Trophoblast cell (in vitro differentiated cells and primary cell): ENCODE measurements at regions not wholly inside any gene's neighbourhood (a gene's known extent, or its start where the extent isn't known, plus 50 kb on each side); places are given as distances from the start of the nearest gene placed in this dataset.
"Not testable (repeated sequence)": the region's sequence is repeated elsewhere in the genome, so short reads cannot be mapped to it uniquely, and the experiment has no call there.

Source experiments
- DNase-seq, 2 donors: peaks; one replicate each; pipeline ENCODE4 v3.0.0-alpha.2; 2016
- H2AFZ ChIP-seq: 2 replicates; pipeline ENCODE4 v1.6.1; 2013; ENCODE audit warnings: low read length, moderate library complexity, mild to moderate bottlenecking; ENCODE audit not compliant: insufficient read depth, poor library complexity
- H2AK5ac ChIP-seq: 2 replicates; pipeline ENCODE4 v1.6.1; 2013; ENCODE audit warnings: mild to moderate bottlenecking, low read length
- H2BK120ac ChIP-seq: 2 replicates; pipeline ENCODE4 v1.6.1; 2013; ENCODE audit warnings: low read length, mild to moderate bottlenecking, moderate library complexity; ENCODE audit not compliant: insufficient read depth, poor library complexity
- H2BK12ac ChIP-seq: 2 replicates; pipeline ENCODE4 v1.6.1; 2013; ENCODE audit warnings: mild to moderate bottlenecking, low read length, moderate library complexity
- H2BK5ac ChIP-seq: 2 replicates; pipeline ENCODE4 v1.6.1; 2013; ENCODE audit warnings: low read length, low read depth, moderate library complexity, mild to moderate bottlenecking; ENCODE audit not compliant: poor library complexity
- H3K14ac ChIP-seq: 2 replicates; pipeline ENCODE4 v1.6.1; 2013; ENCODE audit warnings: mild to moderate bottlenecking, low read length
- H3K18ac ChIP-seq: 2 replicates; pipeline ENCODE4 v1.6.1; 2013; ENCODE audit warnings: mild to moderate bottlenecking, low read length
- H3K23ac ChIP-seq: 2 replicates; pipeline ENCODE4 v1.6.1; 2013; ENCODE audit warnings: low read length
- H3K27ac ChIP-seq: 2 replicates; pipeline ENCODE4 v1.5.1; 2013; ENCODE audit warnings: low read depth, mild to moderate bottlenecking, inconsistent platforms, low read length, moderate library complexity
- H3K27me3 ChIP-seq: 2 replicates; pipeline ENCODE4 v1.6.1; 2013; ENCODE audit warnings: inconsistent platforms, mild to moderate bottlenecking, low read length, moderate library complexity; ENCODE audit not compliant: insufficient read depth
- H3K36me3 ChIP-seq, 2 experiments: 1 replicate in 1 of 2; 2 replicates in 1 of 2; pipeline ENCODE4 v1.6.1; 2013; ENCODE audit warnings: low read length in 2 of 2, mild to moderate bottlenecking in 2 of 2, moderate library complexity in 1 of 2; ENCODE audit not compliant: insufficient read depth in 2 of 2, control insufficient read depth in 1 of 2
- H3K4ac ChIP-seq: 2 replicates; pipeline ENCODE4 v1.6.1; 2013; ENCODE audit warnings: low read depth, mild to moderate bottlenecking, low read length, moderate library complexity
- H3K4me1 ChIP-seq, 2 experiments: 1 replicate in 1 of 2; 2 replicates in 1 of 2; pipeline ENCODE4 v1.6.1; 2013; ENCODE audit warnings: low read length in 2 of 2, mild to moderate bottlenecking in 2 of 2, moderate library complexity in 1 of 2; ENCODE audit not compliant: insufficient read depth in 2 of 2, control insufficient read depth in 1 of 2
- H3K4me2 ChIP-seq: 2 replicates; pipeline ENCODE4 v1.6.1; 2013; ENCODE audit warnings: inconsistent platforms, mild to moderate bottlenecking, low read length, moderate library complexity
- H3K4me3 ChIP-seq: 2 replicates; pipeline ENCODE4 v1.5.1; 2013; ENCODE audit warnings: mild to moderate bottlenecking, low read depth, low read length, inconsistent platforms
- H3K79me1 ChIP-seq: one replicate; pipeline ENCODE4 v1.6.1; 2013; ENCODE audit warnings: low read length
- H3K79me2 ChIP-seq: 2 replicates; pipeline ENCODE4 v1.6.1; 2013; ENCODE audit warnings: low read length, mild to moderate bottlenecking; ENCODE audit not compliant: control insufficient read depth, insufficient read depth, poor library complexity
- H3K9ac ChIP-seq: 2 replicates; pipeline ENCODE4 v1.6.1; 2013; ENCODE audit warnings: mild to moderate bottlenecking, low read length
- H3K9me3 ChIP-seq: 2 replicates; pipeline ENCODE4 v1.6.1; 2013; ENCODE audit warnings: low read depth, mild to moderate bottlenecking, control low read depth, inconsistent platforms, low read length; ENCODE audit not compliant: insufficient read depth
- H4K12ac ChIP-seq: 2 replicates; pipeline ENCODE4 v1.6.1; 2013; ENCODE audit warnings: low read depth, mild to moderate bottlenecking, low read length, moderate library complexity
- H4K8ac ChIP-seq: 2 replicates; pipeline ENCODE4 v1.6.1; 2013; ENCODE audit warnings: low read depth, mild to moderate bottlenecking, low read length, moderate library complexity
- H4K91ac ChIP-seq: one replicate; pipeline ENCODE4 v1.6.1; 2013; ENCODE audit warnings: low read depth, mild to moderate bottlenecking, low read length, moderate library complexity
- whole genome bisulfite sequencing: extraction: QIAGEN DNeasy Blood & Tissue Kit; methylation state at CpG from one replicate; pipeline ENCODE4 v1.1.7; 2013; ENCODE audit warnings: missing lambda C conversion rate; ENCODE audit not compliant: insufficient read length, insufficient coverage; ENCODE audit errors: extremely low coverage; 5-methylcytosine and 5-hydroxymethylcytosine counted together

DNA sequence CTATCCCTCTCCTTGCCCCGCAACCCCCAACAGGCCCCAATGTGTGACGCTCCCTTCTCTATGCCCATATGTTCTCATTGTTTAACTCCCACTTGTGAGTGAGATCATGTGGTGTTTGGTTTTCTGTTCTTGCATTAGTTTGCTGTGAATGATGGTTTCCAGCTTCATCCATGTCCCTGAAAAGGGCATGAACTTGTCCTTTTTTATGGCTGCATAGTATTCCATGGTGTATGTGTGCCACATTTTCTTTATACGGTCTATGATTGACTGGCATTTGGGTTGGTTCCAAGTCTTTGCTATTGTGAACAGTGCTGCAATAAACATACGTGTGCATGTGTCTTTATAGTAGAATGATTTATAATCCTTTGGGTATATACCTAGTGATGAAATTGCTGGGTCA is 807.6 kb downstream of the ANKRD7 start:
- H3K9ac ChIP-seq, H4K12ac ChIP-seq, H3K18ac ChIP-seq, H3K79me2 ChIP-seq, H3K79me1 ChIP-seq, H3K23ac ChIP-seq, H4K91ac ChIP-seq, H2BK120ac ChIP-seq, H4K8ac ChIP-seq, H3K4me1 ChIP-seq, H2AFZ ChIP-seq, H2BK12ac ChIP-seq, H3K4ac ChIP-seq, H3K4me3 ChIP-seq, H2AK5ac ChIP-seq, H3K4me2 ChIP-seq, H3K14ac ChIP-seq, H3K27me3 ChIP-seq, DNase-seq, H2BK5ac ChIP-seq, H3K36me3 ChIP-seq, H3K9me3 ChIP-seq, H3K27ac ChIP-seq: not testable (repeated sequence)
- no CpG with 5 or more reads among the region's 4 CpGs for WGBS

- H2AFZ ChIP-seq = no peak overlapping the region
- H3K79me2 ChIP-seq = no peaks in the 10 kb centered on the region
- H2BK12ac ChIP-seq = no peak overlapping the region
- no peak overlapping the region for H3K4ac ChIP-seq
- H3K27ac ChIP-seq = no peak overlapping the region
- H3K14ac ChIP-seq = no peak overlapping the region
- H3K27me3 ChIP-seq = no peaks in the 10 kb centered on the region
- H4K8ac ChIP-seq = no peak overlapping the region
- H2BK120ac ChIP-seq = no peak overlapping the region
- H3K36me3 ChIP-seq = no peaks in the 10 kb centered on the region
- H2BK5ac ChIP-seq = no peak overlapping the region
- no peaks in the 10 kb centered on the region for H3K9me3 ChIP-seq
- no peak overlapping the region for H3K4me2 ChIP-seq
- H3K9ac ChIP-seq = no peak overlapping the region
- no peak overlapping the region for H4K91ac ChIP-seq
- no CpG with 5 or more reads among the region's 3 CpGs for WGBS
- no peak overlapping the region for H4K12ac ChIP-seq
- H3K4me3 ChIP-seq = no peak overlapping the region
- no peak for DNase-seq
- H3K79me1 ChIP-seq = no peaks in the 10 kb centered on the region
- H3K23ac ChIP-seq = no peak overlapping the region
- H2AK5ac ChIP-seq = no peak overlapping the region
- H3K4me1 ChIP-seq = no peaks in the 10 kb centered on the region
- no peak overlapping the region for H3K18ac ChIP-seq
These were observed 809.1 kb downstream of the ANKRD7 start for GRCh38 chr7:119033641-119034040.

GRCh38 chr7:119037941-119038340 is 813.4 kb downstream of the ANKRD7 start:
- Histone ChIP-seq H3K9me3 (no peaks in the 10 kb centered on the region), H4K91ac (no peak overlapping the region), H3K36me3 (no peaks in the 10 kb centered on the region), H3K79me2 (no peaks in the 10 kb centered on the region), H3K27me3 (no peaks in the 10 kb centered on the region), H3K9ac (no peak overlapping the region), H4K8ac (no peak overlapping the region), H3K27ac (no peak overlapping the region), H2BK120ac (no peak overlapping the region), H2BK5ac (no peak overlapping the region), H2BK12ac (no peak overlapping the region), H3K4me3 (no peak overlapping the region), H3K4me1 (no peaks in the 10 kb centered on the region), H3K14ac (no peak overlapping the region), H3K79me1 (no peaks in the 10 kb centered on the region), H2AFZ (no peak overlapping the region), H3K4me2 (no peak overlapping the region), H4K12ac (no peak overlapping the region), H3K18ac (no peak overlapping the region), H3K4ac (no peak overlapping the region), H3K23ac (no peak overlapping the region), H2AK5ac (no peak overlapping the region)
- WGBS = no CpG with 5 or more reads among the region's 2 CpGs
- no peak for DNase-seq

- Histone ChIP-seq H3K4me2 (no peak overlapping the region), H2AFZ (no peak overlapping the region), H2BK5ac (no peak overlapping the region), H3K4me1 (no peaks in the 10 kb centered on the region), H3K9me3 (no peaks in the 10 kb centered on the region), H3K14ac (no peak overlapping the region), H4K91ac (no peak overlapping the region), H3K79me2 (no peaks in the 10 kb centered on the region), H3K4ac (no peak overlapping the region), H3K4me3 (no peak overlapping the region), H3K27ac (no peak overlapping the region), H2BK12ac (no peak overlapping the region), H3K79me1 (no peaks in the 10 kb centered on the region), H2BK120ac (no peak overlapping the region), H4K8ac (no peak overlapping the region), H3K36me3 (no peaks in the 10 kb centered on the region), H3K9ac (no peak overlapping the region), H4K12ac (no peak overlapping the region), H3K18ac (no peak overlapping the region), H3K23ac (no peak overlapping the region), H2AK5ac (no peak overlapping the region), H3K27me3 (no peaks in the 10 kb centered on the region)
- no CpG with 5 or more reads among the region's 1 CpG for WGBS
- no peak for DNase-seq
These were observed 821.6 kb downstream of the ANKRD7 start for GRCh38 chr7:119046068-119046467.
